Endodermal cell (in vitro differentiated cells): ENCODE measurements at regions not wholly inside any gene's neighbourhood (a gene's known extent, or its start where the extent isn't known, plus 50 kb on each side); places are given as distances from the start of the nearest gene placed in this dataset.

Experiments used
- DNase-seq: peaks from one replicate; pipeline ENCODE4 v3.0.0-alpha.2; 2017
- H3K27ac ChIP-seq: 2 replicates; pipeline ENCODE4 v1.5.1; 2013; ENCODE audit warnings: mild to moderate bottlenecking, low read depth, low read length, moderate library complexity
- H3K27me3 ChIP-seq: 2 replicates; pipeline ENCODE4 v1.6.1; 2013; ENCODE audit warnings: mild to moderate bottlenecking, low read length, moderate library complexity; ENCODE audit not compliant: insufficient read depth, control insufficient read depth, poor library complexity, severe bottlenecking
- H3K36me3 ChIP-seq: 2 replicates; pipeline ENCODE4 v1.7.0; 2013; ENCODE audit warnings: mild to moderate bottlenecking, low read length, moderate library complexity; ENCODE audit not compliant: control insufficient read depth, insufficient read depth
- H3K4me1 ChIP-seq: one replicate; pipeline ENCODE4 v1.7.0; 2013; ENCODE audit warnings: low read length; ENCODE audit not compliant: control insufficient read depth, insufficient read depth
- H3K4me3 ChIP-seq: 2 replicates; pipeline ENCODE4 v1.5.1; 2013; ENCODE audit warnings: mild to moderate bottlenecking, low read length, moderate library complexity
- H3K9ac ChIP-seq: 2 replicates; pipeline ENCODE4 v1.6.1; 2013; ENCODE audit warnings: mild to moderate bottlenecking, low read length, moderate library complexity; ENCODE audit not compliant: poor library complexity, severe bottlenecking; ENCODE audit errors: extremely low read depth
- H3K9me3 ChIP-seq: 2 replicates; pipeline ENCODE4 v1.6.1; 2013; ENCODE audit warnings: mild to moderate bottlenecking, low read length, moderate library complexity; ENCODE audit not compliant: control insufficient read depth
- H3K27ac Mint-ChIP-seq: 2 replicates; pipeline ENCODE4 v1.8.0; 2020; ENCODE audit warnings: mixed read lengths
- H3K27me3 Mint-ChIP-seq: 2 replicates; pipeline ENCODE4 v1.8.0; 2021; ENCODE audit warnings: mild to moderate bottlenecking, mixed read lengths; ENCODE audit not compliant: insufficient read depth
- H3K36me3 Mint-ChIP-seq: 2 replicates; pipeline ENCODE4 v1.8.0; 2020; ENCODE audit warnings: low read depth, mixed read lengths
- H3K4me1 Mint-ChIP-seq: 2 replicates; pipeline ENCODE4 v1.8.0; 2020; ENCODE audit warnings: mixed read lengths
- H3K4me3 Mint-ChIP-seq: 2 replicates; pipeline ENCODE4 v1.8.0; 2020; ENCODE audit warnings: mild to moderate bottlenecking, moderate library complexity, mixed read lengths
- H3K9me3 Mint-ChIP-seq: 2 replicates; pipeline ENCODE4 v1.8.0; 2020; ENCODE audit warnings: mild to moderate bottlenecking, mixed read lengths
- whole genome bisulfite sequencing, 2 experiments: methylation state at CpG; one replicate each; pipeline versions ENCODE4 v1.1.5 to v1.1.7; 2013; ENCODE audit warnings: missing lambda C conversion rate in 2 of 2, mixed read lengths in 1 of 2; ENCODE audit not compliant: insufficient coverage in 1 of 2, insufficient read length in 1 of 2; 5-methylcytosine and 5-hydroxymethylcytosine counted together
- TF ChIP-seq, protein P1 (sequence below): fragments of 200-600 bp; sonication (generic); conservative IDR thresholded peaks from 2 replicates; pipeline ENCODE4 v1.5.0; 2021; ENCODE audit warnings: antibody characterized with exemption, mild to moderate bottlenecking

DNA sequence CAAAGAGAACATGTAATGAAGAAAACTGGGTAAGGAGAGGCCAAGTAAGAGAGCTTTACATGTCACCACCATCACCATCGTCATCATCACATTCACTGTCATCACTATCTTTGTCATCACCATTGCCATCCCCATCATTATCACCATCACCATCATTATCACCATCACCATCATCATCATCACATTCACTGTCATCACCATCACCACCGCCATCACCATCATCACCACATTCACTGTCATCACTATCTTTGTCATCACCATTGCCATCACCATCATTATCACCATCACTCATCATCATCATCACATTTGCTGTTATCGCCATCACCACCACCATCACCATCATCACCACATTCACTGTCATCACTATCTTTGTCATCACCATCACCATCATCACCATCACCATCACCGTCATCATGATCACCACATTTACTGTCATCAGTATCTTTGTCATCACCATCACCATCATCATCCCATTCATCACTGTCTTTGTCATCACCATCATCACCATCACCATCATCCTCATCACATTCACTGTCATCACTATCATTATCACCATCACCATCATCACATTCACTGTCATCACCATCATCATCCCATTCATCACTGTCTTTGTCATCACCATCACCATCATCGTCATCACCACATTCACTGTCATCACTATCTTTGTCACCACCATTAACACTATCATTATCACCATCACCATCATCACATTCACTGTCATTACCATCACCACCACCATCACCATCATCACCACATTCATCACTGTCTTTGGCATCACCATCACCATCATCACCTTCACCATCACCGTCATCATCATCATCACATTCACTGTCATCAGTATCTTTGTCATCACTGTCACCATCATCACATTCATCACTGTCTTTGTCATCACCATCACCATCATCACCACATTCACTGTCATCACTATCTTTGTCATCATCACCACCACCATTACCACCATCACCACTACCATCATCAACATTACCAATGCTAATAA lies 172.3 kb downstream of the ERMARD start:
- no peaks in the 10 kb centered on the region for H3K4me1 ChIP-seq

DNA sequence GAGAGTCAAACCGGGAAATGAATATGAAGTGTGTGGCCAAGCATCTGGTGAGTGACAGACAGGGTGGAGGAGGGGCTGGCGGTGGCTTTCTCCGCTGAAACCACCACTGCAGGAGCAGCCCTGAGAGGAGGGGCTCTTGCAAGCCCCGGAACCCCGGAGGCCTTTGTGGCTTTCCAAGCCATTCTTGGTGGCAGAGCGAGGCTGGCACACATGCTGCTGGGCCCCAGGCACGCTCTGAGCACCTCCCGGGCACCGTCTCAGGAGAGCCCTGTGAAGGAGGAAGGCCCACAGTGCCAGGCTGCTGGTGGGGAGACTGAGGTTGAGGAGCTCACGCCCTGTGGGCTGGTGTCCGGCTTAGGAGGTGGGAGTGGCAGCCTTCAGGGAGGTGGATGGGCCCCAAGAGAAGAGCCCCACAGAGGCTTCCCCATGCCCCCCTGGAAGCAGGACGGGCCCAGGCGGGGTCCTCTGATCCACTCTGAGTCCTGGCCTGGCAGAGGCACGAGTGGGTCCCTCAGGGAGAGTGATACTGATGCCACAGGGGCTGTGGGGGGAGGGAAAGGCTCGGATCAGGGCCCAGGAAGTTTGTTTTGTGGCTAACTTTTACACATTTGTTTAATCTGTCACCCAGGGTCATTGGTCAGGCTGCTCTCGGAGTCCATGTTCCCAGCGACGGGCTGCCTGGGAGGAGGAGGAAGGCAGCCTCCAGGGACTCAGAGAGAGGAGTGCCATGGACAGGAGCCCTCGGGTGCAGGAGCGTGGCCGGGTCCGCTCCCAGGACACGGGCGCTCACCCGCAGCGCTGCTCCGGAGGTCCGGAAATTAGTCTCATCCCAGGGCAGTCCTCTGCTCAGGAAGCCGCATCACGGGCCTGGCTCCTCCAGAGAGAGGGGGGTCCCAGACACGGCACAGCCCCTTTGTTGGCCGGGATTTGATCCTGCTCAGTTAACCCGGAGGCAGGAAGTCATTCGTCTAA lies 170.7 kb downstream of the ERMARD start:
- H3K9ac ChIP-seq, result no peak overlapping the region
- WGBS, 2 experiments, result 84 to 87% methylated on average over 22 to 34 of the region's 34 CpGs
- Mint-ChIP-seq H3K4me1 (no peaks in the 10 kb centered on the region), H3K27ac (no peak overlapping the region), H3K36me3 (no peaks in the 10 kb centered on the region), H3K9me3 (no peaks in the 10 kb centered on the region), H3K27me3 (peaks cover 5% of the 10 kb centered on the region), H3K4me3 (no peak overlapping the region)
- peak overlapping the region; percentile 44 for H3K27ac ChIP-seq
- TF ChIP-seq, protein P1, sequence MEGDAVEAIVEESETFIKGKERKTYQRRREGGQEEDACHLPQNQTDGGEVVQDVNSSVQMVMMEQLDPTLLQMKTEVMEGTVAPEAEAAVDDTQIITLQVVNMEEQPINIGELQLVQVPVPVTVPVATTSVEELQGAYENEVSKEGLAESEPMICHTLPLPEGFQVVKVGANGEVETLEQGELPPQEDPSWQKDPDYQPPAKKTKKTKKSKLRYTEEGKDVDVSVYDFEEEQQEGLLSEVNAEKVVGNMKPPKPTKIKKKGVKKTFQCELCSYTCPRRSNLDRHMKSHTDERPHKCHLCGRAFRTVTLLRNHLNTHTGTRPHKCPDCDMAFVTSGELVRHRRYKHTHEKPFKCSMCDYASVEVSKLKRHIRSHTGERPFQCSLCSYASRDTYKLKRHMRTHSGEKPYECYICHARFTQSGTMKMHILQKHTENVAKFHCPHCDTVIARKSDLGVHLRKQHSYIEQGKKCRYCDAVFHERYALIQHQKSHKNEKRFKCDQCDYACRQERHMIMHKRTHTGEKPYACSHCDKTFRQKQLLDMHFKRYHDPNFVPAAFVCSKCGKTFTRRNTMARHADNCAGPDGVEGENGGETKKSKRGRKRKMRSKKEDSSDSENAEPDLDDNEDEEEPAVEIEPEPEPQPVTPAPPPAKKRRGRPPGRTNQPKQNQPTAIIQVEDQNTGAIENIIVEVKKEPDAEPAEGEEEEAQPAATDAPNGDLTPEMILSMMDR, result no peak
- no peak overlapping the region for H3K4me3 ChIP-seq
- no peaks in the 10 kb centered on the region for H3K9me3 ChIP-seq
- no peaks in the 10 kb centered on the region for H3K36me3 ChIP-seq
- H3K27me3 ChIP-seq, result no peaks in the 10 kb centered on the region
- DNase-seq, result no peak
- no peaks in the 10 kb centered on the region for H3K4me1 ChIP-seq

More for the DNA sequence above, 172.3 kb downstream of the ERMARD start:
- Histone ChIP-seq H3K27me3 (no peaks in the 10 kb centered on the region), H3K9ac (no peak overlapping the region), H3K4me3 (no peak overlapping the region), H3K9me3 (no peaks in the 10 kb centered on the region), H3K36me3 (no peaks in the 10 kb centered on the region), H3K27ac (no peak overlapping the region)
- H3K27me3 Mint-ChIP-seq, result peaks cover 5% of the 10 kb centered on the region
- no peak for DNase-seq
- no peaks in the 10 kb centered on the region for H3K36me3 Mint-ChIP-seq
- H3K4me1 Mint-ChIP-seq, result no peaks in the 10 kb centered on the region
- TF ChIP-seq, protein P1, result no peak
- 82 to 93% methylated on average over 5 to 6 of the region's 6 CpGs for WGBS, 2 experiments
- no peak overlapping the region for H3K4me3 Mint-ChIP-seq
- no peak overlapping the region for H3K27ac Mint-ChIP-seq
- no peaks in the 10 kb centered on the region for H3K9me3 Mint-ChIP-seq

DNA sequence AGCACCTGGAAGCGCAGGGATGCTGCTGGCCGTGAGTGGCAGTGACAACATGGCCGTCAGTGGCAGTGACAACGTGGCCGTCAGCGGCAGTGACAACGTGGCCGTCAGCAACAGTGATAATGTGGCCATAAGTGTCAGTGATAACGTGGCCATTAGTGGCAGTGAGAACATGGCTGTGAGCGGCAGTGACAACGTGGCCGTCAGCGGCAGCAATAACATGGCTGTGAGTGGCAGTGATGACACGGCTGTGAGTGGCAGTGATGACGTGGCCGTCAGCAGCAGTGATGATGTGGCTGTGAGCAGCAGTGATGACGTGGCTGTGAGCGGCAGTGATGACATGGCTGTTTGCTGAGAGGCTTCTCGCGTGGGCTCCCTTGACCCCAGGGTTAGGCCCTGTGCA lies 169.8 kb downstream of the ERMARD start:
- Mint-ChIP-seq H3K27me3 (peaks cover 5% of the 10 kb centered on the region), H3K27ac (no peak overlapping the region), H3K36me3 (no peaks in the 10 kb centered on the region), H3K9me3 (no peaks in the 10 kb centered on the region), H3K4me1 (peaks cover under 1% of the 10 kb centered on the region), H3K4me3 (no peak overlapping the region)
- H3K27me3 ChIP-seq, result no peaks in the 10 kb centered on the region
- no peaks in the 10 kb centered on the region for H3K4me1 ChIP-seq
- no peak overlapping the region for H3K4me3 ChIP-seq
- TF ChIP-seq, protein P1, result no peak
- no peaks in the 10 kb centered on the region for H3K36me3 ChIP-seq
- no peaks in the 10 kb centered on the region for H3K9me3 ChIP-seq
- H3K9ac ChIP-seq, result no peak overlapping the region
- no peak overlapping the region for H3K27ac ChIP-seq
- WGBS, 2 experiments, result 94 to 95% methylated on average over 20 of the region's 20 CpGs
- no peak for DNase-seq
